Activated naive CD4-positive, alpha-beta T cell treated with anti-CD3 and anti-CD28 coated beads, Interleukin-2, amount 50 U/mL, for 24 hours (primary cell): ENCODE measurements at regions not wholly inside any gene's neighbourhood (a gene's known extent, or its start where the extent isn't known, plus 50 kb on each side); places are given as distances from the start of the nearest gene placed in this dataset.
"Not testable (repeated sequence)": the region's sequence is repeated elsewhere in the genome, so short reads cannot be mapped to it uniquely, and the experiment has no call there.

Experiments
- H3K27ac Mint-ChIP-seq: one replicate; pipeline ENCODE4 v1.8.0; 2021; ENCODE audit warnings: mild to moderate bottlenecking, mixed read lengths
- H3K27me3 Mint-ChIP-seq: one replicate; pipeline ENCODE4 v1.8.0; 2021; ENCODE audit warnings: mixed read lengths
- H3K36me3 Mint-ChIP-seq: one replicate; pipeline ENCODE4 v1.8.0; 2021; ENCODE audit warnings: mixed read lengths
- H3K4me1 Mint-ChIP-seq: one replicate; pipeline ENCODE4 v1.8.0; 2021; ENCODE audit warnings: mixed read lengths
- H3K4me3 Mint-ChIP-seq: one replicate; pipeline ENCODE4 v1.8.0; 2021; ENCODE audit warnings: mild to moderate bottlenecking, mixed read lengths
- H3K9me3 Mint-ChIP-seq: one replicate; pipeline ENCODE4 v1.8.0; 2021; ENCODE audit warnings: mixed read lengths

DNA sequence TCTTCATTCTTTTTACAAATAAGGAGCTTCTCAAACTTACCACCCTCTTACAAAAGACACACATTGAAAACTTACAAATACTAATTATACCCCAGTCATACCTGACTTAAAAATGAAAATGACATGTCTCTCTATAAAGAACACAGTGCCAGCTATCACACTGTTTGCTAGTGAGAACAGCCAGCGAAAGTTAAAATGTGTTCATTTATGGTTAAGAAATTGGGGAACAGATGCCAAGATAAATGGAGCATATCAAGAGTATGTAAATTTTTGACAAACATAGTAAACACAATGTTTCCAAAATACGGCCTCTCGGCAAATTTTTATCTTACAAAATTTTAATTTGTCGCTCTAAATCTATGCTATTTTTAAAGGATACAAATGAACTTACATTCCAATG lies 1422.9 kb downstream of the KCNT2 start:
- Mint-ChIP-seq H3K9me3 (no peaks in the 10 kb centered on the region), H3K36me3 (no peaks in the 10 kb centered on the region), H3K4me3 (no peak overlapping the region), H3K27me3 (no peaks in the 10 kb centered on the region), H3K4me1 (no peaks in the 10 kb centered on the region), H3K27ac (no peak overlapping the region)

GRCh38 chr1:195173753-195174152 lies 1434.5 kb downstream of the KCNT2 start:
- Mint-ChIP-seq H3K9me3 (peaks cover 8% of the 10 kb centered on the region), H3K4me3 (no peak overlapping the region), H3K36me3 (no peaks in the 10 kb centered on the region), H3K4me1 (no peaks in the 10 kb centered on the region), H3K27me3 (no peaks in the 10 kb centered on the region), H3K27ac (no peak overlapping the region)

- H3K4me1 Mint-ChIP-seq, H3K27ac Mint-ChIP-seq, H3K4me3 Mint-ChIP-seq, H3K36me3 Mint-ChIP-seq, H3K27me3 Mint-ChIP-seq, H3K9me3 Mint-ChIP-seq: not testable (repeated sequence)
Observed at GRCh38 chr1:195159795-195160194, 1448.4 kb downstream of the KCNT2 start.

GRCh38 chr1:195158091-195158490 lies 1450.1 kb downstream of the KCNT2 start:
- no peak overlapping the region for H3K4me3 Mint-ChIP-seq
- H3K36me3 Mint-ChIP-seq = no peaks in the 10 kb centered on the region

GRCh38 chr1:195153107-195153506 lies 1455.1 kb downstream of the KCNT2 start:
- Mint-ChIP-seq H3K4me1 (no peaks in the 10 kb centered on the region), H3K27me3 (no peaks in the 10 kb centered on the region), H3K27ac (no peak overlapping the region), H3K4me3 (no peak overlapping the region), H3K36me3 (no peaks in the 10 kb centered on the region), H3K9me3 (no peaks in the 10 kb centered on the region)

More at GRCh38 chr1:195158091-195158490, 1450.1 kb downstream of the KCNT2 start:
- no peaks in the 10 kb centered on the region for H3K27me3 Mint-ChIP-seq
- H3K9me3 Mint-ChIP-seq = no peaks in the 10 kb centered on the region
- no peaks in the 10 kb centered on the region for H3K4me1 Mint-ChIP-seq
- H3K27ac Mint-ChIP-seq = no peak overlapping the region

- no peak overlapping the region for H3K4me3 Mint-ChIP-seq
- no peaks in the 10 kb centered on the region for H3K27me3 Mint-ChIP-seq
- no peak overlapping the region for H3K27ac Mint-ChIP-seq
- no peaks in the 10 kb centered on the region for H3K4me1 Mint-ChIP-seq
- no peaks in the 10 kb centered on the region for H3K36me3 Mint-ChIP-seq
- no peaks in the 10 kb centered on the region for H3K9me3 Mint-ChIP-seq
Observed at GRCh38 chr1:195150768-195151167, 1457.5 kb downstream of the KCNT2 start.

DNA sequence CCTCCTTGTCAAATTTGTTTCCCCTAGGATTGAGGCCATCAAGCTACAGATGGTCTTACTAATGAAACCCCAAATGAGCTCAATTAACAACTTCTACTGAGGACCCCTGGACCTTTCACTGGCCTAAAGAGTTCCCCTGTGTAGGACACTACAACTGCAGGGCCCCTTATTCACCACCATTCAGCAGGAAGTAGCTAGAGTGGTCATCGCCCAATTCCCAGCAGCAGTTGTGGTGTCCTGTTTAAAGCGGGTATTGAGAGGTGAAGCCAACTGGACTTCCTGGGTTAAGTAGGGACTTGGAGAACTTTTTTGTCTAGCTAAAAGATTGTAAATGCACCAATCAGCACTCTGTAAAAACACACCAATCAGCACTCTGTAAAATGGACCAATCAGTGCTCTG lies 1466.9 kb downstream of the KCNT2 start:
- Mint-ChIP-seq H3K9me3 (no peaks in the 10 kb centered on the region), H3K27ac (no peak overlapping the region), H3K4me1 (no peaks in the 10 kb centered on the region)

DNA sequence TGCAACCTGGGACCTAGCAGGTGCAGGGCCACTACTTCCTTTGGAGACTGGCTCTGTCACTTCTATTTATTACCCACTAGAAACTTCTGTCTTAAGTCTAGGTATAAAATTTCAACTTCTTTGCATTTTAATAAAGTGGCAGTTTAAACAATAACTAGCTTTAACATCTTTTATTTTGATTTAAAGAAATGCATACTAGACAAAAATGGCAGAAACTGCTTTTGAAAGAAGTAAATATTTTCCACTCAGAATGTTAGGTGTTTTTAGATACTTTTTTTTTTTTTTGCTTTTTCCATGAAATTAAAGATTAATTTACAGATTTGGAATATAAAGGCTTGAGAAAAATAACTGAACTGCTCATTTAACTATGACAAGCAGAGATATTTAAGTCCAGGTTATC lies 1477.6 kb downstream of the KCNT2 start:
- H3K27ac Mint-ChIP-seq = no peak overlapping the region
- no peak overlapping the region for H3K4me3 Mint-ChIP-seq
- no peaks in the 10 kb centered on the region for H3K27me3 Mint-ChIP-seq
- H3K4me1 Mint-ChIP-seq = no peaks in the 10 kb centered on the region
- H3K9me3 Mint-ChIP-seq = no peaks in the 10 kb centered on the region
- H3K36me3 Mint-ChIP-seq = no peaks in the 10 kb centered on the region

More for the DNA sequence above, 1466.9 kb downstream of the KCNT2 start:
- Mint-ChIP-seq H3K36me3 (no peaks in the 10 kb centered on the region), H3K4me3 (no peak overlapping the region), H3K27me3 (no peaks in the 10 kb centered on the region)

- Mint-ChIP-seq H3K4me1 (no peaks in the 10 kb centered on the region), H3K27ac (no peak overlapping the region), H3K9me3 (no peaks in the 10 kb centered on the region), H3K27me3 (no peaks in the 10 kb centered on the region), H3K4me3 (no peak overlapping the region), H3K36me3 (no peaks in the 10 kb centered on the region)
Observed at GRCh38 chr1:195122497-195122896, 1485.7 kb downstream of the KCNT2 start.

GRCh38 chr1:195113471-195113870 lies 1494.8 kb downstream of the KCNT2 start:
- Mint-ChIP-seq H3K9me3 (no peaks in the 10 kb centered on the region), H3K4me3 (no peak overlapping the region), H3K36me3 (no peaks in the 10 kb centered on the region), H3K4me1 (no peaks in the 10 kb centered on the region), H3K27ac (no peak overlapping the region), H3K27me3 (no peaks in the 10 kb centered on the region)

- Mint-ChIP-seq H3K4me1 (no peaks in the 10 kb centered on the region), H3K4me3 (no peak overlapping the region), H3K27ac (no peak overlapping the region), H3K9me3 (peaks cover 20% of the 10 kb centered on the region), H3K27me3 (peaks cover 2% of the 10 kb centered on the region), H3K36me3 (no peaks in the 10 kb centered on the region)
Observed at GRCh38 chr1:195105773-195106172, 1502.5 kb downstream of the KCNT2 start.

DNA sequence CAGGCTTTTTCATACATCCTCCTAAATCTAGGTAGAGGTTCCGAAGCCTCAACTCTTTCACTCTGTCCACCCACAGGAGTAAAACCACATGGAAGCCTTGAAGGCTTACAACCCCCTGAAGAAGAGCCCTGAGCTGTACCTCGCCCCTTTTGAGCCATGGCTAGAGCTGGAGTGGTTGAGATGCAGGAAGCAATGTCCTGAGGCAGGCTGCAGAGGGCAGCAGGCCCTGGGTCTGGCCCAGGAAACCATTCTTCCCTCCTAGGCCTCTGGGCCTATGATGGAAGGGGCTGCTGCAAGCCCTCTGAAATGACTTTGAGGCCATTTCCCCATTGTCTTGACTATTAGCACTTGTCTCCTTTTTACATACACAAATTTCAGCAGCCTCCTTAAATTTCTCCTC lies 1503.0 kb downstream of the KCNT2 start:
- no peaks in the 10 kb centered on the region for H3K36me3 Mint-ChIP-seq
- peaks cover 2% of the 10 kb centered on the region for H3K27me3 Mint-ChIP-seq
- no peaks in the 10 kb centered on the region for H3K4me1 Mint-ChIP-seq

DNA sequence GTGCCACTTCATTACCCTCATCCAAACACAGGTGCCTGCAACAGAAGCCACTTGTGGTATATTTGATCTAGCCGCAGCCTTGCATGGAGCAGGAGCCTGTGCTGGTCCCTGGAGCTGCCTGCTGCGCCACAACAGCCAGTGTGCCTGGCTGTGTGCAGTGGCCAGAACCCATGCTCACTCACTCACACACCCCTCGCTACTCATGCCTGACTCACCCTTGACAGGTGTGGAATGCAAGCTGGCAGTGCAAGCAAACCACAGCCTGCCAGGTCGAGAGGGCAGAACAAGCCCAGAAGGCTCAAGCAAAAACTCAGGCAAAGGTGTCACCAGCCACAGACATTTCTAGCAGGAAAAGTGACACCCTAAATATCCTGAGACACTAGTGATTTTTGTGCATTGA lies 1510.9 kb downstream of the KCNT2 start:
- Mint-ChIP-seq H3K27ac (no peak overlapping the region), H3K36me3 (no peaks in the 10 kb centered on the region), H3K27me3 (no peaks in the 10 kb centered on the region), H3K9me3 (peaks cover 4% of the 10 kb centered on the region), H3K4me1 (no peaks in the 10 kb centered on the region), H3K4me3 (no peak overlapping the region)

More for the DNA sequence above, 1503.0 kb downstream of the KCNT2 start:
- Mint-ChIP-seq H3K9me3 (peaks cover 20% of the 10 kb centered on the region), H3K4me3 (no peak overlapping the region), H3K27ac (no peak overlapping the region)

DNA sequence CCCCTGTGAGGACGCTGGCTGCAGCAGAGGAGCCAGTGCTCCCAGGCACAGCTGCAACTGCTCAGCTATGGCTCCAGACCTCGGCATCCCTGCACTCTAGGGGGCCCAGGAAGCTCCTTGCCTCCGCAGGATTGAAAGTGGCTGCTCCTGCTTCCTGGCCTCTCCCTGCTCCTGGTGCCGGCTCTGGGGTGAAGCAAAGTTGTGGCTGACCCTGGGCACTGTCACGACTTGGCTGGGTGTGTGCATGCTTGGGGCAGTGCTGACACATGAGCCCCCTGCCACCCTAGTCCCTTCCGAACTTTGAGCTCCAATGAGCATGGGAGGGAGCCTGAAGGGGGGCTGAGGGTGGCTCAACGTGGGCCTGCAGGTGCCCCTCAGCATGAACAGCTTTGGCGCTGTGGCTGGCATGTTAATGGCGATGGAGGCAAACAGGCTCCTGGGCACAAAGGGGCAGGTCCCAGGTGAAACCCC lies 1512.2 kb downstream of the KCNT2 start:
- H3K4me3 Mint-ChIP-seq = no peak overlapping the region
- no peaks in the 10 kb centered on the region for H3K27me3 Mint-ChIP-seq
- no peaks in the 10 kb centered on the region for H3K36me3 Mint-ChIP-seq
- H3K9me3 Mint-ChIP-seq = peaks cover 4% of the 10 kb centered on the region
- H3K4me1 Mint-ChIP-seq = no peaks in the 10 kb centered on the region
- no peak overlapping the region for H3K27ac Mint-ChIP-seq

DNA sequence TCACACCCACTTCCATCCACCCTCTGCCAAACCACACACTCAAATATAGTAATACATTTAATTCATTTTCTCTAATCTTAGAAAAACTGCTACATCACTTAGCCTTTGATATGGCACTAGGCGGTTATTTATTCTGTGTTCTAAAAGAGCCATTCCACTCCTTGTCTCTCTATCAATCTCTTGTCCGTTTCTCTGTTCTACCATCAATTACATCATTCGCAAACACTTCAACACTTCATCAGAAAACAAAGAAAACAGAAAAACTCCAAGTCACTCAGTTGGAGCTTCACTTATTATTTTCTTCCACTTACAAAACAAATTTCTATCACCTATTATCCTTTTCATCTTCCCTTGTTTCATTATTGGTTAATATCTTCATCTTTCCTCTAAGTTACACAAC lies 1523.0 kb downstream of the KCNT2 start:
- no peaks in the 10 kb centered on the region for H3K27me3 Mint-ChIP-seq
- H3K27ac Mint-ChIP-seq = no peak overlapping the region
- H3K36me3 Mint-ChIP-seq = no peaks in the 10 kb centered on the region
- no peak overlapping the region for H3K4me3 Mint-ChIP-seq
- no peaks in the 10 kb centered on the region for H3K9me3 Mint-ChIP-seq
- no peaks in the 10 kb centered on the region for H3K4me1 Mint-ChIP-seq

DNA sequence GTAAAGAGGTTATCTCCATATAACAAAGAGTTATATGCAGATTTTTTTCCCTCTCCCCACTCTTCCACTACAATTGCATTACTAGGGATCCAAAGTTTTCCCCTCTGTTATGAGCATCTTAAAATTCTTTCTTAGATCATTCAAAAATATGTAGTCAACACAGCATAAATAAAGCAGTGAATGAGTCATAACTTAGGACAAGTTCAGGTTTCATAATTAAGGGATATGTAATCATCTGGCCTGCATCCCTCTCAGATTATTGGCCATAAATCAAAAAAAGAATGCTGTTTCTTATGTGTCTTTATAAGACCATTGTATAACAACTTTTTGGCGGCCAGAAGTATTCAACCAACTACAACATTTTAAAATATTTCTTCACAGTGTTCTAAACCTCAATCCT lies 1526.1 kb downstream of the KCNT2 start:
- no peaks in the 10 kb centered on the region for H3K9me3 Mint-ChIP-seq
- H3K27me3 Mint-ChIP-seq = no peaks in the 10 kb centered on the region
- no peaks in the 10 kb centered on the region for H3K36me3 Mint-ChIP-seq
- no peak overlapping the region for H3K4me3 Mint-ChIP-seq
- no peaks in the 10 kb centered on the region for H3K4me1 Mint-ChIP-seq
- no peak overlapping the region for H3K27ac Mint-ChIP-seq

GRCh38 chr1:195076682-195077081 lies 1531.6 kb downstream of the KCNT2 start:
- no peak overlapping the region for H3K27ac Mint-ChIP-seq
- H3K4me1 Mint-ChIP-seq = no peaks in the 10 kb centered on the region
- no peaks in the 10 kb centered on the region for H3K27me3 Mint-ChIP-seq
- no peaks in the 10 kb centered on the region for H3K9me3 Mint-ChIP-seq
- H3K4me3 Mint-ChIP-seq = no peak overlapping the region
- H3K36me3 Mint-ChIP-seq = no peaks in the 10 kb centered on the region
